Fibroblast of lung (primary cell): ENCODE measurements at regions not wholly inside any gene's neighbourhood (a gene's known extent, or its start where the extent isn't known, plus 50 kb on each side); places are given as distances from the start of the nearest gene placed in this dataset.

Experiments
- CTCF ChIP-seq, 2 donors: IDR thresholded peaks in 1 of 2; conservative IDR thresholded peaks in 1 of 2; 1 replicate in 1 of 2; 2 replicates in 1 of 2; pipeline ENCODE4 v1.5.1; 2011 to 2012; ENCODE audit warnings: low read length in 2 of 2, control low read depth in 1 of 2, inconsistent platforms in 1 of 2, low read depth in 1 of 2, mild to moderate bottlenecking in 1 of 2
- EZH2 ChIP-seq: IDR thresholded peaks from 2 replicates; pipeline ENCODE4 v1.5.1; 2012; ENCODE audit warnings: low read length, control low read depth, mild to moderate bottlenecking; ENCODE audit errors: missing control alignments

GRCh38 chr12:58657190-58657589 lies 263.1 kb downstream of the LRIG3 start:
- no peak for TF ChIP-seq EZH2
- TF ChIP-seq CTCF (conservative IDR thresholded peaks at IDR 0.05 in 1 of 2, IDR thresholded peaks at IDR 0.05 in 1 of 2; ENCODE audit: low read depth in 1 of 2, low read length in 2 of 2) = no peak
